Upper lobe of left lung (tissue), 6 donors: ENCODE measurements at regions not wholly inside any gene's neighbourhood (a gene's known extent, or its start where the extent isn't known, plus 50 kb on each side); places are given as distances from the start of the nearest gene placed in this dataset.

Experiments used
- ATAC-seq, 2 donors: fragments of 200-7000 bp; cut with Tn5 transposase; one replicate each; pipeline ENCODE4 v1.9.1; 2022; ENCODE audit warnings: mild to moderate bottlenecking in 2 of 2, moderate library complexity in 2 of 2; ENCODE audit not compliant: low FRiP score in 2 of 2
- DNase-seq, 2 donors: peaks; one replicate each; pipeline ENCODE4 v3.0.0-alpha.2; 2019 to 2020
- H3K27ac ChIP-seq, 4 donors: fragments of 200-600 bp; sonication (generic); one replicate each; pipeline ENCODE4 v1.5.1; 2016 to 2019
- H3K27me3 ChIP-seq, 4 donors: fragments of 200-600 bp; sonication (generic); one replicate each; pipeline ENCODE4 v1.5.1; 2017 to 2019
- H3K36me3 ChIP-seq, 4 donors: fragments of 200-600 bp; sonication (generic); one replicate each; pipeline ENCODE4 v1.5.1; 2016 to 2019
- H3K4me1 ChIP-seq, 4 donors: fragments of 200-600 bp; sonication (generic); one replicate each; pipeline ENCODE4 v1.5.1; 2018 to 2019
- H3K4me3 ChIP-seq, 4 donors: fragments of 200-600 bp; sonication (generic); one replicate each; pipeline ENCODE4 v1.5.1; 2017 to 2019; ENCODE audit warnings: mild to moderate bottlenecking in 2 of 4, moderate library complexity in 1 of 4
- H3K9me3 ChIP-seq, 4 donors: fragments of 200-600 bp; sonication (generic); one replicate each; pipeline ENCODE4 v1.5.1; 2018 to 2019
- EP300 ChIP-seq, 4 donors: sonication (generic); formaldehyde crosslinking; IDR thresholded peaks; one replicate each; pipeline ENCODE4 v1.5.1; 2017; ENCODE audit warnings: antibody characterized with exemption in 4 of 4, control low read depth in 2 of 4
- POLR2A ChIP-seq, 4 donors: fragments of 450-650 bp; IDR thresholded peaks; one replicate each; pipeline ENCODE4 v1.5.1; 2016 to 2017; ENCODE audit warnings: antibody characterized with exemption in 4 of 4, mild to moderate bottlenecking in 2 of 4
- POLR2AphosphoS5 ChIP-seq, 2 donors: sonication (generic); formaldehyde crosslinking; IDR thresholded peaks; one replicate each; pipeline ENCODE4 v1.5.1; 2017; ENCODE audit warnings: antibody characterized with exemption in 2 of 2
- WGBS, 2 donors: methylation state at CpG; one replicate each; pipeline ENCODE4 v1.1.5; 2017 to 2018; 5-methylcytosine and 5-hydroxymethylcytosine counted together
- TF ChIP-seq, protein P1 (sequence below), 6 experiments: fragments of 450-650 bp in 4 of 6; fragments of 200-600 bp in 2 of 6; sonication (generic) in 2 of 6; IDR thresholded peaks; one replicate each; pipeline ENCODE4 v1.5.1; 2016 to 2019; ENCODE audit warnings: antibody characterized with exemption in 6 of 6
- donor health status: DM: no; HTN: no; CAD: no; lungs with moderate emphysema.
- donor health status: DM: no; HTN: yes; CAD: no; lungs with severe emphysema.

DNA sequence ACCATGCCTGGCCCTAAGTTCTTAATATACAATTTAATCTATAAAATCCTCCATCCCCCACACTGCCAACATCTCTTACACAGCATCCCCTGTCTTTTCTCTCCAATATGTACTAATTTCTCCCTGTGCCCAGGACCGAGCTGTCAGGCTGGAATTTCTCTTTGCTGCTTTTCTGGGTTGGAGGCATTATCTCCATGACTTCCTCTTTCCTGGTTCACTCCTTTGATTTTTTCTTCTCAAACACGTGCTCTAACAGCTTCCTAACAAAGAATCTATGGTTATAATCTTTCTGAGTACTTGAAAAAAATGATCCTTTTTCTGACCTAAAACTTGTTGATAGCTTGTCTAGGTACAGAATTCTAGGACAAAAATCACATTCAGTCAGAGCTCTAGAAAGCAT lies 112.8 kb downstream of the C1D start:
- no peaks in the 10 kb centered on the region for H3K9me3 ChIP-seq
- WGBS, 2 donors: 65 to 68% methylated on average over 2 of the region's 2 CpGs
- TF ChIP-seq EP300 (IDR thresholded peaks at IDR 0.05) (no peak), POLR2A (IDR thresholded peaks at IDR 0.05) (no peak), POLR2AphosphoS5 (IDR thresholded peaks at IDR 0.05) (no peak)
- TF ChIP-seq, protein P1, sequence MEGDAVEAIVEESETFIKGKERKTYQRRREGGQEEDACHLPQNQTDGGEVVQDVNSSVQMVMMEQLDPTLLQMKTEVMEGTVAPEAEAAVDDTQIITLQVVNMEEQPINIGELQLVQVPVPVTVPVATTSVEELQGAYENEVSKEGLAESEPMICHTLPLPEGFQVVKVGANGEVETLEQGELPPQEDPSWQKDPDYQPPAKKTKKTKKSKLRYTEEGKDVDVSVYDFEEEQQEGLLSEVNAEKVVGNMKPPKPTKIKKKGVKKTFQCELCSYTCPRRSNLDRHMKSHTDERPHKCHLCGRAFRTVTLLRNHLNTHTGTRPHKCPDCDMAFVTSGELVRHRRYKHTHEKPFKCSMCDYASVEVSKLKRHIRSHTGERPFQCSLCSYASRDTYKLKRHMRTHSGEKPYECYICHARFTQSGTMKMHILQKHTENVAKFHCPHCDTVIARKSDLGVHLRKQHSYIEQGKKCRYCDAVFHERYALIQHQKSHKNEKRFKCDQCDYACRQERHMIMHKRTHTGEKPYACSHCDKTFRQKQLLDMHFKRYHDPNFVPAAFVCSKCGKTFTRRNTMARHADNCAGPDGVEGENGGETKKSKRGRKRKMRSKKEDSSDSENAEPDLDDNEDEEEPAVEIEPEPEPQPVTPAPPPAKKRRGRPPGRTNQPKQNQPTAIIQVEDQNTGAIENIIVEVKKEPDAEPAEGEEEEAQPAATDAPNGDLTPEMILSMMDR (IDR thresholded peaks at IDR 0.05): no peak
- peaks cover 0 to 6% (median 3%) of the 10 kb centered on the region in 4 donors for H3K4me1 ChIP-seq
- H3K27ac ChIP-seq: no peak overlapping the region
- no peaks in the 10 kb centered on the region for H3K27me3 ChIP-seq
- no peak for DNase-seq
- ATAC-seq: no peak
- no peak overlapping the region for H3K4me3 ChIP-seq
- no peaks in the 10 kb centered on the region for H3K36me3 ChIP-seq

DNA sequence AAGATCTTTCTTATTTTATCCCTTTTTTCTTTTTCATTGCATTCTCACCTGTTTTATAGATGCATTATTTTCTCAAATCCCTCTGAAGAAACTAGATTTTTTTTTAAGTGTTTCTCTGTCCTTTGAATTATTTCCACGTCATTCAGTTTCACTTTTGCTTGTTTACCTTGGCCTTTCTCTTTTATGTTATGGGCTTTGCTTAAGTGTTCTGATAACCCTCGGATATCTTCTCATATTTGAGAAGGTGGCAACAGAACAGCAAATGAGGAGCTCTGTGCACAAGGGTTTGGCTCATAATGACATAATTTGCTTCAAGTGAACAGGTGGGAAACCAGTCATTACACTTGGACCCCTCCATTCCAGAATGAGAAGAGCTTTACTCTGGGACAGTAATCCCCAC lies 111.9 kb downstream of the C1D start:
- H3K9me3 ChIP-seq: no peaks in the 10 kb centered on the region
- H3K27me3 ChIP-seq: no peaks in the 10 kb centered on the region
- no peaks in the 10 kb centered on the region for H3K36me3 ChIP-seq
- no peak overlapping the region for H3K4me3 ChIP-seq
- TF ChIP-seq EP300 (IDR thresholded peaks at IDR 0.05) (no peak), POLR2A (IDR thresholded peaks at IDR 0.05) (no peak), POLR2AphosphoS5 (IDR thresholded peaks at IDR 0.05) (no peak)
- TF ChIP-seq, protein P1 (IDR thresholded peaks at IDR 0.05): no peak
- 17 to 20% methylated on average over 2 of the region's 2 CpGs for WGBS, 2 donors
- peaks cover 0 to 6% (median 3%) of the 10 kb centered on the region in 4 donors for H3K4me1 ChIP-seq
- ATAC-seq: no peak
- no peak overlapping the region for H3K27ac ChIP-seq
- no peak for DNase-seq

DNA sequence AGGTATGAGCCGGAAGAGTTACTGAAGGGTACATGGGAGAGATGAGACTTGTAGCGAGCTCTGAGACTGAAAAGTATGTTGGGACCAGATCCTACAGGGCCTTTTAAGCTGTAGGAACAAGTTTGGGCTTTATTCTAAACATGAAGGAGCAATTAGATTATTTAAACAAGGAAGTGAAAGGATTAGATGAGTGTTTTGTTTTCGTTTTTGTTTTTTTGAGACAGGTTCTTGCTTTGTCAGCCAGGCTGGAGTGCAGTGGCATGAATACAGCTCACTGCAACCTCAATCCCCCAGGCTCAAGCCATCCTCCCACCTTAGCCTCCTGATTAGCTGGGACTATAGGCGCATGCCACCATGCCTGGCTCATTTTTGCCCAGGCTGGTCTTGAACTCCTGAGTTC lies 110.7 kb downstream of the C1D start:
- ATAC-seq: no peak
- H3K36me3 ChIP-seq: no peaks in the 10 kb centered on the region
- H3K27me3 ChIP-seq: no peaks in the 10 kb centered on the region
- peaks cover 0 to 6% (median 3%) of the 10 kb centered on the region in 4 donors for H3K4me1 ChIP-seq
- no peak for TF ChIP-seq POLR2AphosphoS5 (IDR thresholded peaks at IDR 0.05)
- TF ChIP-seq POLR2A (IDR thresholded peaks at IDR 0.05): no peak
- TF ChIP-seq EP300 (IDR thresholded peaks at IDR 0.05): no peak
- TF ChIP-seq, protein P1 (IDR thresholded peaks at IDR 0.05): no peak
- no peak for DNase-seq
- WGBS, 2 donors: 85 to 86% methylated on average over 4 of the region's 4 CpGs
- H3K4me3 ChIP-seq: no peak overlapping the region
- no peak overlapping the region for H3K27ac ChIP-seq
- H3K9me3 ChIP-seq: no peaks in the 10 kb centered on the region

DNA sequence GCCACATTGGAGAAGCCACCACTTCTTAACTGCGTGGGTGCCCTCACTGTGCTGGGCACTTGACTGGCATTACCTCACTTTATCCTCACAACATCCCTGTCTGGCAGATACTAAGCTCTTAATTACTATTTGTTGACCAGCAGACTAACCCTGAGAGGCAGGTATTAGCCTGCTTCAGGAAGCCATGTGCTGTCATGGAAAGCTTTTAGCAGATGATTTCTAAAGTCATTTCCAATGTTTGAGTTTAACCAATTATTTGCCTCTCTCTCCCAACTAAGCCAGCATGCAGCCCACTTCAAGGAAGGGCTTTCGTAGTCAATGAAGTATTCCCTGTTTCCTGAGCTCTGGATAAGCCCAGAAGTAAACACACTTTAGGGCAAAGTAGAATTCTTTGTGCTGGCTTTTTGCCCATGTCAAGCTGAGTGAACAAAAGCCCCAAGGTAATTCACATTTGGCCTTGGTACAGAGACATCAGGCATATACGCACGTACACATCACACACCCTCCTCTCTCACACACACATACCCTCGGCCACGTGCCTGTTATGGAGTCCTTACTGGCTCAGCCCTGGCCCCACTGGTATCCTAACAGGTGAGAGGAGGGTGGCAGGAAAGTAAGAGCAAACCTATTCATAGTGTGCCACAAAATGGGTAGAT lies 108.6 kb downstream of the C1D start:
- Histone ChIP-seq H3K27me3 (no peaks in the 10 kb centered on the region), H3K4me3 (no peak overlapping the region), H3K4me1 (peaks cover 0 to 6% (median 3%) of the 10 kb centered on the region in 4 donors), H3K9me3 (peaks cover 0 to 4% (median 0%) of the 10 kb centered on the region in 4 donors), H3K36me3 (no peaks in the 10 kb centered on the region), H3K27ac (peak overlapping the region in 1 of 4 donors; percentile 46)
- no peak for TF ChIP-seq POLR2A (IDR thresholded peaks at IDR 0.05)
- TF ChIP-seq, protein P1 (IDR thresholded peaks at IDR 0.05): no peak
- no peak for TF ChIP-seq POLR2AphosphoS5 (IDR thresholded peaks at IDR 0.05)
- no peak for TF ChIP-seq EP300 (IDR thresholded peaks at IDR 0.05)
- no peak for ATAC-seq
- peak in 1 of 2 donors; percentile 26 for DNase-seq
- WGBS, 2 donors: 45 to 51% methylated on average over 6 of the region's 6 CpGs
